NCI-H510A treated with DMSO at 0.1 percent for 48 hours (cell line): ENCODE measurements at regions not wholly inside any gene's neighbourhood (a gene's known extent, or its start where the extent isn't known, plus 50 kb on each side); places are given as distances from the start of the nearest gene placed in this dataset.
A peak's percentile ranks its signal among the peaks of the same experiment; 100 is the strongest.

ENCODE experiments used
- DNase-seq: peaks from one replicate; lab custom pipeline; 2025; lab: John Stamatoyannopoulos, UW

DNA sequence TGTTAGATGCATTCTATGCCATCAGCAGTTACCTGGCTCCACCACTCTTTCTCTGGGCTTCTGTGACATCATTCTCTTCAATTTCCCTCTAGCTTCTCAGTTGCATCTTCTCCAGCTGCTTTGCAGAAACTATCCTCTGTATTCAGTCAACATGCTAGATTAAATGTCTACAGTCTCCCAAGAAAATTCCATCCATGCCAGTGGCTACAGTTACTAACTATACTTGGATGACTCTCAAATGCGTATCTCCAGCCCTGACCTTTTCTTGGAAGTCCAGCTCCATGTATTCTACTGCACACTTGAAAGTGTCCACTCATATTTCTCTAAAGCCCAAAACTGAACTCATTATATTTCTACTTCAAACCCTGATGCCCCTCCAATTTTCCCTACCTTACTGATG lies 232.3 kb upstream of the TENM3 start:
- DNase-seq: no peak

DNA sequence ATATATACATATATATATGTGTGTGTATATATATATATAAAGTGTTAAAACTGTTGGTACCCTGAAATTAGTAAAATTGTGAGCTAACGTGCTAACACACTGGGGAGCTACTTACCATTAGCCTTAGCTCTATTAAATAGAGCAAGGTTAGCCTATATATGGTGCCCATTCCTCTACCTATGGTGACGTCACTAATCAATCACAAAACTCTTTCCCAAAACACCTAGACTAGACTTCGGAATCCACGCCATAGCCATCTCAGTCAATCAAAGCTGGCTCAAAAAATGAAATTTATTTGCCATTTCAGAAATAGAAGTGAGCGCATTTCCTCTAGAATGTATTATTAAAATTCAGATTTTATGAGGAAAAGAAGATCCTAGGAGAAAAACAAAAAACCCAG lies 229.0 kb upstream of the TENM3 start:
- DNase-seq: no peak

DNA sequence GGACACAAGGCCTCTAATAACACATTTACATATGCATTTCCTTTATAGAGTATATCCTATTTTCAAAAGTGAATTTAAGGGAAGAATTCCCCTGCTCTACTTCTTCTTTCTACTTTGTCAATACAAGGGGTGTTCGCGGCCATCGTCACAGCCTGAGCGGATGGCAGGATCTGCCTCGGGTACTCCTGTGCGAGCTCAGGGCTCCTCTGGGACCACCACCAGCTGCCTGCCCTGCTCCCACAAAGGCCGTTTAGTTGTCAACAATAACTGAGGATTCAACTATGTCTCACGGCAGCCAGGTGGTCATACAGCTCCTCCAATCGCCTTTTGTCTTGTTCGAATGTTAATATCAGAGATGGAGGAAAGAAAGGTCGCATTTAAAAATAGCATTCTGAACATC lies 228.2 kb upstream of the TENM3 start:
- DNase-seq: no peak

DNA sequence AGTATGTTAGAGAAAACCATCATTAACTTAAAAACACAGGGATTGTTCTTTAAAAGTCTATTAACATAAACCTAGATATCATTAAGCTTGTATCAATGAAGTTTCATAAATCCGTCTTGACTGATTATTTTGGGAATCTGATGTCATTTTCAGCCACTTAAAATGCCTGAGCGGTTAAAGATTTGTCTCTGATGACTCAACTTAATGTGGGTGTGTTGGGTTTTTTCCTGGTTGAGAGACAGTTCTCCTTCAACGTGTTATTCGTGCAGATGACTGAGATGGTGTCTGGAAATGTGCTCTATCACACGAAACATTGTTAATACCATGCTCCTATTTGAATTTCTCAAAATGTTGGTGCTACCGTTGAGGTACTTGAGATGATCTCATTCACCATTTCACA lies 227.3 kb upstream of the TENM3 start:
- DNase-seq: no peak

DNA sequence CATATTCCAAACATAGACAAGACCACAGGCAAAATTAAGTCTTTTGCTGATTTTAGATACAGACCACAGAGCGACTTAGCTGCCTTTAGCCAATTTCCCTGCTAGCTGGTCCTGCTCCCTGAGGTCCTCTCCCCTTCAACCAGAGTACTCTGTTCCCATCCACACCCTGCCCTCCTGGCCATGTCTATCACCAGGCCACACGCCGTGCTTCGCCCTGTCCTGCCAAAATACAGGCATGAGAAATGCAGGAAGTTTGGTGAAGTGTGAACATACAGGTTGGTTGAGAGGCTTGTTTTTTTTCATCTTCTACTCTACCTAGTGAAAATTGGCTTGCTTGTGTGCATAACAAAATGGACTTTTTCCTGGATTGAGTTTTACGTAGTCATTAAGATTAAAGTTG lies 226.2 kb upstream of the TENM3 start:
- DNase-seq: no peak

DNA sequence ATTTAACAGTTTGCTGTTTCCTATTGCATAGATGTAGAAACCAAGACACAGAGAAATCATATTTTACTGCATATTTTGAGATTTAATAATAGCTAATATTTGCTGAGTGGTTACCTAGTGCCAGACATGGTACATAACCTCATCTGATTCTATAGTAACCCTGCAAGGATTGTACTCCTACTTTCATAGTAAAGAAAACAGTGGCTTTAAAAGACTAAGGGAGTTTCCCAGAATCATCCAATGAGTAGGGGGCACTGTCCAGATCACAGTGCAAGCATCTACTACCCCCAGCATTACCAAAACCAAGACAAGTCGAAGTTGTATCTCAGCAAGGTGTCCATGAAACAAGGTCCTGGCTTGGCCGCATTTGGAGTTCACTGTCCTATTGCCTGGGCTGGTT lies 224.5 kb upstream of the TENM3 start:
- no peak for DNase-seq

DNA sequence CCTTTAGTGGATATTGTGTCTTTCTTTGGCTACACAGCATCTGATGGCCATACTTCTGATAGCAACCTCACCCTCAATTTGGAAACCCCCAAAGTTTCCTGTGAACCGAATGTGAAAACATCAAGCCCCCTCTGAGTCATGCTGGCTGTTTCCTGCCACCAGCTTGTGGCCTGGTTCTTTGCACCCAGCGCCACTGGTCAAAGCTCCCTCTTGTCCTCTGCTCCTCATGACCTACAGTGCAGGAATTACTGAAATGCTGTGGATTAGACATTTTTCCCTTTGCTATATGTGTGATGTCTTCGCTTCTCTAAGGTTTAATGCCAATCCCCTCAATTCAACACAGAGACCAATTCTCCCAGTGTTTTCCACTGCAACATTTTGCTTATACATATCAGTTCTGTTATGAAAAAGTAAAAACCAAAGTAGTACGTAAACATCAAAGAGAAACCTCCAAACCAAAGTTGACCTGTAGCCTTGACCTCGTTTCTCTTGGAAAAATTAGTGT lies 224.0 kb upstream of the TENM3 start:
- DNase-seq: no peak

DNA sequence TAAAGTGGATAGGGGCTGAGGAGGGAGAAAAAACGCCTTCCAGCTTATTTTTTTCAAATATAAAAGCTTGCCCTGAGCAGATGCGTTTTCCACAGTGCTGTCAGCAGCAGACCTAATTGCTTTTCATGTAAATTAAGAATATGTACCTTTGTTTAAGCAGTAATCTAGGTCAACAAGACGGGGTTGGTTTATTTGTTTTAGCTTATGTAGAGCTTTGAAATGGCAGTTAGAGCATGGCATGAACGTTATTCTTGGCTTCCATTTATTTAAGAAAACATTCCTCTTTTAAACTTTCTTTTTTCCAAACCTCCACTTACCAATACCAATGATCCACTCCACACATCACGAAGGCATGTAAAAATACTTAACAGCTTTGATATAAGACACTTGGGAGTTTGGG lies 220.3 kb upstream of the TENM3 start:
- peak; percentile 67 for DNase-seq

DNA sequence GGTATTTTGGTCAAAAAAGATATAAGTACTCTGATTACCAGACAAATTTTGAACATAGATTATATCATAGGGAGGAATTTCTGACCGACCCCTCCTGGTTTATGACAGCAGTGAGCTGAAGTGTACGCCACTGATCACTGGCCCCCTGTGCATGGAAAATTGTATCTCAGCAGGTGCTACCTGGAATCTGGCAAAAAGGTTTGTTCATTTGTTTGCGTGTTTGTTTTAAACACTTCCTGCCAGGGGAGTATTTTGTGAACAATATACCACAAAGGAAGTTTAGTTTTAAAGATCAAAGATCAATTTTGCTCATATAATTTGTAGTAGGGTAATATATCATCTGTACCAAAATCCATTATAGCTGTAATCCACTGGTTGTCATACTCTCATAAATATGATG lies 219.7 kb upstream of the TENM3 start:
- DNase-seq: peak; percentile 50

DNA sequence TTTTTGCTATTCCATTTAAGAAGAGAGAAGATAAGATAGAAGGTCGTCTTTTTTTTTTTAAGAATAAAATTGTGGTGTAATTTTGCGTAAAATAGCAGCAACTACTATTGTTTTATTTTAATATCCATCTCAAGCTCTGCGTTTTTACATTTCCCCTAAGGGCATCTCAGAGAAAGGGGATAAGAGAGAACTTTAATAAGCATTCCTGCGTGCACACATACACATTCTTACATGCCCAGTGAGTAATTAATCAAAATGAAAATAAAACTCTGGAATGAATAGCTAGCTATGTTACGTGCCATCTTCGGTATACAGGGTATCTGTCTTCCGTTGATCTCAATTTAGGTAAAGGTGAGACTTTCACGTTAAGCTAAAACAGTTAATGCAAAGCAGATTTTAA lies 200.3 kb upstream of the TENM3 start:
- DNase-seq: no peak

DNA sequence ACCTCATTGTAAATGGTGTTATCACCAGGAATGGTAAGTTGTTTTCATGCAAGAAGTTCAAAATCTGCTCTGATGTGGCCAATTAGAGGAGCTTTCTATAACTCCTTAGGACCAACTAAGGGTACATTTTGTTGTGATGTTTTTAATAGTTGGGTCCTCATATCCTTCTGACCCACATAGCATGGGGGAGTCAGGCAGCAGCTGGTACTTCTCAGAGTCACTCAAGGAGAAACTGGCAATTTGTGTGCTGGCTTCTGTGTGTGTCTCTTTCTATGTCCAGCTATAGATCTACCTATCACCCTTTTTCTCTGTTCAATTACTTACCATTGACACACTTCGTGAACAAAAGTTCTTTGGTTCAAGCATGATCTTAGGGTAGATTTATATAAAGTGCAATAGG lies 194.3 kb upstream of the TENM3 start:
- no peak for DNase-seq

DNA sequence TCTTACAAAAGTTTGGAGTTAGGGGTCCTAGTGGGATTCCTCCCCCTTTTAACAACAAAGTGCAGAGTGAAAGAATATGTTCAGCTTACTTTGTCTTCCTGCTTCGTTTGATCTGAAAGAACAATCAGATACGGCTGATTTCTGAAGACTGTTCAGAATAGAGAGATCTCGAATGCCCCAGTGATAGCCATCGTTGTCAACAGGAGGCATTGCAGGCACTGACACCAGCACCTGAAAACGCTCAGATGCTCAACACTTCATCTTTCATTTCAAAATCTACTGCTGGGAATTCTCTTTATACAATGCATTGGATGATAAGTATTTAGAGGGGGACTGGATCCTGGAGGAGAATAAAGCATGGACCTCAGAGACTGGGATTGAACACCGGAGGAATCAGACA lies 186.3 kb upstream of the TENM3 start:
- DNase-seq: no peak

DNA sequence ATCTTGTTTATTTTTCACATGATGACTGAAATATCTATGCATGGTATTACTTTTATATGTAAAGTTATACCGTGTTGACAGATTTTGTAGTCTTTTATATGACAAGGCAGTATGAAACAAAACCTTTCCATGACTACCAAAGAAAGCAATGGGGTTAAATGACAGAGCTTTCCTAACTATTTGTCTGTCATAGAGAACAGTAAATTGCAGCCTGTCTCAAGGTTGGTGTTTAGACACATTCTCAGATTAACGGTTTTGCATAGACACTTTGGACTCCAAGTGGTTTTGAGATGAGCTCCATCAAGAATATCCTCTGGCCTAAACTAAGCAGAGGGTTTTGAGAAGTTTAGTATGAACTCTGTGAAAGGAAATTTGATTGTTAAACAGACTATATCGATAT lies 180.7 kb upstream of the TENM3 start:
- DNase-seq: no peak

DNA sequence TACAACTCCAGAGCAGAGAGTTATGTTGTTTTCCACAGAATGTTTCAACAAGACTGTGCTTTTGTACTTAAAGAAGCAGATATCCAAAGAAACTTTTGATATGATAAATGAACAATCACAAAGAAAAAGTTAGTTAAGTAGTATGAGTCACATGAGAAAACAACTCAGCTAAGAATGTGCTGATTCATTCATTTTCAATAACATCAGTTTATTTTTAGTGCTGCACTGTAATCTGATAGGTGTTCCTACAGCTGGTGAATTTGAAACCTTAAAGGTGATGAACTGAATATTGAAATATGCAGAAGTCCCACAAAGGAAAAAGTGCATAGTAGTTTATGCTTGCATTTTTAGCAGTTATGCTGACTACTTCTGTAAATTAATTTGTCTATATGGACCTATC lies 180.3 kb upstream of the TENM3 start:
- DNase-seq: peak; percentile 15

DNA sequence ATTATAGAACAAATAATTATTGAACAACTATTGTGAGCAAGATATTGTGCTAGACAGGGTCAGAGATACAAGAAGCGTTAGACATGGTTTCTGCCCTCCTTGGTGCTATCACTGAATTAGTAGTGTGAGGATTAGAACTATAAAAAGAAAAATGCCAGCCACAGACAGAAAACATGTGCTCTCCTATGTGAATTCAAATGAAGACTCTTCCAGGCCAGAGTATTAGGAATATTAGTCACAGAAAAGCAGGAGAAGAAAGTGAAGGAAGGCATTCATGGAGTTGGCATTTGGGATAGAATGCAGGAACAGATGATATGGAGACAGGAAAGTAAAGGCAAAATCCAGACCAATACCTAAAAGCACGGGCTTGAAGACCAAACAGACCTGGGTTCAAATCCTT lies 179.6 kb upstream of the TENM3 start:
- no peak for DNase-seq

DNA sequence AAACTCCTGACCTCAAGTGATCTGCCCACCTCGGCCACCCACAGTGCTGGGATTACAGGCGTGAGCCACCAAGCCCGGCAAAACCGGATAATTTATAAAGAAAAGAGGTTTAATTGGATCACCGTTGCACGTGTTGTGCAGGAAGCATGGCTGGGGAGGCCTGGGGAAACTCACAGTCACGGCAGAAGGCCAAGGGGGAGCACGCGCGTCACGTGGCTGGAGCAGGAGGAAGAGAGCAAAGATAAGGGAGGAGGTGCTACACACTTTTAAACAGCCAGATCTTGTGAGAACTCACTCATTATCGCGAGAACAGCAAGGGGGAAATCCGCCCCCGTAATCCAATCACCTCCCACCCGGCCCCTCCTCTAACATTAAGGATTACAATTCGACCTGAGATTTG lies 177.9 kb upstream of the TENM3 start:
- DNase-seq: no peak

DNA sequence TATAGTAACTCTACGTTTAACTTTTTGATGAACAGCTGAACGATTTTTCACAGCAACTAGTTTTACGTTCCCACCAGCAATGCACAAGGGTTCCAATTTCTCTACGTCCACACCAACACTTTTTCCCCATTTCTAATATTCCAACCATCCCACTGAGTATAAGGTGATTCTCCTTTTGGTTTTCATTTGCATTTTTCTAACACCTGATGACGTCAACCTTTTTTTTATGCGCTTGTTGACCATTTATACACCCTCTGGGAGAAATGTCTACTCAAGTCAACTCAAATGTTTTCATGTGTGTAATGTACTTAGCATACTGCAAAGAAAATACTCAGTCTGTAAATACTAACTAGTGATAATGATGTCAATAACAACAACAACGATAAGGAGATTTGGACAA lies 177.2 kb upstream of the TENM3 start:
- no peak for DNase-seq

DNA sequence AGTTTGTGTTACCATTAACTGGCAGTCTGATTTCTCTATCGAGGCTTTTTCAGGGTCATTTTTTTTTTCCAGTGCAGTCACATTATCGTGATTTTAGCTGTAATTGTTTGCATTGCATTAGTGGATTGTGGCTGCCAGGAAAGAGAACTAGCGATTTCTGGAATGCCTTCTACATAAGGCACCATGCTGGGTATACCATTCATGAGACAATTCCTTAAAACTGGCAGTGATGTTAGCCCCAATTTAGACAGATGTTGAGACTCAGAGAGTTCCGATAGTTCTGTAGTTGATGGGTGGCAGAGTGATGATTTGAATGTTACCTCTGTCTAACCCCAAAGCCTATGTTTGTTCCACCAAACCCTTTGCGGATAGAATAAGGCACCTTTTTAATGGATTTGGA lies 175.4 kb upstream of the TENM3 start:
- DNase-seq: no peak

DNA sequence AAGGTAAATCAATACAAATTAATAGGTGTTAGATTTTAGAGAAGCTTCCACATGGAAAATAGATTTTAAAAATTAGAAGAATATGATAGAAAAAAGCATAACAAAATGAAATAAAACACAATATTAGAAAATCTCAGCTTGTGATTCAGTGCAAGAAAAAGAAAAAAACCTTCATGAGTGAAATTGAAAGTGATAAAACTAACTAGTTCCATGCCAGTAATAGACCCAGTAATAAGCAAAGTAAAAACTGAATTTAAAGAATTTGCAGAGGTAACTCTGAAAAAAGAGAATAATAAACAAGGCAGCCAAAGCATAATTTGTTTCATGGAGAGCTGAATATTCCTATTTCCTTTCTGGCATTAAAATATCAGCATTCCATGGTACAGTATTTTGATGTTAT lies 174.3 kb upstream of the TENM3 start:
- DNase-seq: no peak

DNA sequence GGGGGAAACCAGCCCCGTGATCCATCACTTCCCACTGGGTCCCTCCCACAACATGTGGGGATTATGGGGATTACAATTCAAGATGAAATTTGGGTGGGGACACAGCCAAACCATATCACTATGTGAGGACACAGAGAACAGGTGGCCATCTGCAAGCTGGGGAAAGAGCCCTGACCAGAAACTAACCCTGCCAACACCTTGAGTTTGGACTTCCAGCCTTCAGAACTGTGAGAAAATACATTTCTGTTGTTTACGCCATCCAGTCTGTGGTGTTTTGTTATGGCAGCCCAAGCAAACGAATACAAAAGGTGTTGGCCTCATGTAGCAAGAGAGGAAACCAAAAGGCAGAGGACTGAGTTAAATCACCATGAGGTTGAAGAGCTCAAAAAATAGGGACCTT lies 169.9 kb upstream of the TENM3 start:
- DNase-seq: no peak

DNA sequence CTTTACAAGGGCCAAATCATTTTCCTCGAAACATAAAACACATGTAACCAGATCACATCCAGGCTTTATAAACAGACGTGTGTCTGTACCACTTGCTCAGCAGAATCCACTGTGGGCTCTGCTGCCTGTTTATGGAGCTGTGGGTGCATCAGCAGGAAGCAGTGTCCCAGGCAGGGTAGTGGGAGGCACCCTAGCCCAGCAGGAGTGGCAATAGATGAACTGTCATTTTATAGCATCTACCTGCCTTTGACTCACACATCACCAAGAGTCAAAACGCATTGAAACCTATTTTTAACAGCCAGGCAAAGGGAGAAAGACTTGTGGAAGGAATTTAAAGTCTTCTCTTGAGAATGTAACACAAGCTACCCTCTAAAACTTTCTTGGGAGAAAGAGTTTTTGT lies 169.1 kb upstream of the TENM3 start:
- no peak for DNase-seq

DNA sequence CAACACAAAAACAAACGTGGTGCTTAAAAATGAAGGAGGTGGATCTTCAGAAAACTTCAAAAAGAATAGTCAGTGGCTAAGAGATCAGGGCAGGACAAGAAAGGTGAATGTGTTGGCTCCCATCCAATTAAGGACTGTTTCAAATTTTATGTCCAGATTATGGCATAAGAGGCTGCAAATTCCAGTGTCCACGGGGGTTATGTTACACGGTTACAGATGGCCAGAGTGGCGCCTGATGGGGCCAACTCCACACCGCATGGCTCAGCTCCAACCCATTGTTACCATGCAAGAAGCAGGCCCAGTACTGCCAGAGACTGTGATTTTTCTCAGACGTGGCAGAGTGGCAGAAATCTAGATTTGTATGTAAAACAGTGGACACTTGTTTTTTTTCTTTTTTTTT lies 168.4 kb upstream of the TENM3 start:
- no peak for DNase-seq

DNA sequence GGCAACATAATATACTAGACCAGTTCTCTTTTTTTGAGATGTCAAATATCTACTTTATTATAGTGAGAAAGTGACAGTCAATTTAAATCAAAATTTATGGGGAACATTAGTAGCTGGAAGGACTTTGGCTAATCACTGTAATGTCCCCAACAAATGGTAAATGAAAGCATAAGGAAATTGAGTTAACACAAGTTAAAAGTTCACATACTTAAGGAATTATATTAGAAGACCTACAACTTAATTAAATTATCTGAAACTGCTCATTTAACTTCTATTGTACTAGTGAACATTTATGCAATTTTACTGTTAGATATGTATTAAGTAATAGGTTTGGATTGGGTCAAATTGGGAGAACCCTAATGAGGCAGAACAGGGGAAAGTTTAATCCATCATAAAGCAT lies 160.3 kb upstream of the TENM3 start:
- DNase-seq: no peak

DNA sequence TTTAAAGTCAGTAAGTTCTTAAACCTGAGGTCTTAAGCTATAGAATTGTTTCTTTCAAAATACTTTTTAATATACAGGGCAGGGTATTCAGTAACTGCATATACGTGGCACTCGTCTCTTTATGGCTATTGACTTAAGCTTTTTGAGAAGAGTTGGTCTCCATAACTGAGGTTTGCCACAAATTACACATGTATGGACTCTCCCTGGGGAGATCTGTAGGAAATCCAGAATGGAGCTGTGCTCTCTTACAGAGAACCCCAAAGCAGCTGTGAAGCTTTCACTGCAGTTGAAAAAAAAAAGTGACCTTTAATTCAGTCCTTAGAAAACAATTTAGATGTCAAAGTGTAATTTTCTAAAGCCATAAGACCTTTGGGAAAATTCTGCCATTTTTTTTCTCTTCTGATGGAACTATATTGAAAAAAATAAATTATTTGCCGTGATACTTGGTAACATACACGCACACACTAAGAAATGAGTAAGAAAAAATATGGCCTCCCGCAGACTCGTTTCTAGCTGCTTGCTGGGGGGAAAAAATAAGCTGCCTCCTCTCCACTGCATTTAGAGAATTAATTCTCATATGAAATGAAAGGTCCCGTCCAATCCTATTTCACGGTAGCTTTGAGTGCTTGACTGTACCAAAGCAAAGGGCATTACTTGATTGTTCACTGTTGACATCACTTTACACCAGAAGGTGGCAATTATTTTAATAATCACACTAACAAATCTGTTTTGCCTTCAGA lies 159.4 kb upstream of the TENM3 start:
- DNase-seq: no peak

DNA sequence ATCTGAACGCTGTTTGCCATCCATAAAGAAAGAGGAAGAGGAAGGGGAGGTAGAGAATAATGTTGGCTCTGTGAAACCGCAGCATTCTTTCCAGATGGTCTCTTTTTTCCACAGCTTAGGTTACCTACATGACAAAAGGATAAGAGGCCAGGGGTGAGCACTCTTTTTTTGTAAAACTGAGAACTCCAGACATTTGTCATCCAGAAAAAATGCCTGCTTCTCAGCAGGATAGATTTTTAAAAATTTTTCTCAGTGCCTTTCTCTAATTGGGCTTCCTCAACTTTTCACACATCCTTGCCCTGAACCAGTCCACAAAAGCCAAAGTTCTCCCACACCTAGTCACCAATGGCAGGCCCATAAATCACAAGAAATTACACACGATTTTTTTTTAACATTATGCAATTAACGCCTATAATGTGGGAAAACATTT lies 158.1 kb upstream of the TENM3 start:
- no peak for DNase-seq
